ENCODE measurements at regions not wholly inside any gene's neighbourhood (a gene's known extent, or its start where the extent isn't known, plus 50 kb on each side); places are given as distances from the start of the nearest gene placed in this dataset.

DNA sequence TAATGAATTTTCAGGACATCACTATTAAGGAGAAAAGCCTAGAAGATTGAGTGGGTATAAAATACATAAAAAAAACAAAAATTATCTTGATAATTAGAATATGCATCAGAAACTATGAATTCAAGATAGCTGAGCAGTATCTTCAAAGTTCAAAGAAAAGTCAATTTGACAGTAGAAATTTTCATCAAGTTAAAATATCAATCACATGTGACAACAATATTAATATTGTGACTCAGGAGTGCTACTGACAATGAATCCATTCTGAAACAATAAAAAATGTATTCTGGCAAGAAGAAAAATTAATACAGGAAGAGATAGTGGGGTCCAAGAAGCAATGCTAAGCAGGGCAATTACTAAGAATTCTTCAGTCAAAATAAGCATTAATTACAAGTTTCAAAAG, 151.9 kb upstream of the GLRA2 start:
- TF ChIP-seq POLR2A (IDR thresholded peaks at IDR 0.05; ENCODE audit: low read depth, low read length) (no peak), POLR2AphosphoS5 (IDR thresholded peaks at IDR 0.05; ENCODE audit: low read depth, low read length) (no peak), TAF1 (IDR thresholded peaks at IDR 0.05; ENCODE audit: borderline replicate concordance, low read depth, low read length) (no peak)

Data from GM12892 (cell line).